SK-N-SH (cell line): ENCODE measurements at regions not wholly inside any gene's neighbourhood (a gene's known extent, or its start where the extent isn't known, plus 50 kb on each side); places are given as distances from the start of the nearest gene placed in this dataset.

Source experiments
- CTCF ChIA-PET: fragments of 300-600, 350-600 bp; formaldehyde crosslinking; extraction: SDS; loops from one replicate; lab custom pipeline; 2021; lab: Yijun Ruan, JAX
- POLR2A ChIA-PET: fragments of 350-600 bp; sonication (Branson Sonifier 250); formaldehyde crosslinking; extraction: SDS; loops from one replicate; lab custom pipeline; 2020; ENCODE audit warnings: antibody characterized with exemption, inconsistent platforms; lab: Yijun Ruan, JAX
- DNase-seq: peaks from one replicate; pipeline ENCODE4 v3.0.0; 2012
- H2AFZ ChIP-seq: fragments of 200-600 bp; sonication (generic); 2 replicates; pipeline ENCODE4 v1.8.1; 2016; ENCODE audit warnings: antibody characterized with exemption, mild to moderate bottlenecking, low read depth
- H3F3A ChIP-seq: fragments of 200-600 bp; sonication (generic); replicated peaks from 2 replicates; pipeline ENCODE3; 2016; ENCODE audit warnings: antibody characterized with exemption, mild to moderate bottlenecking; ENCODE audit not compliant: insufficient read depth
- H3K27ac ChIP-seq, 2 experiments: fragments of 200-500 bp in 1 of 2; fragments of 200-600 bp in 1 of 2; sonication (Bioruptor generic) in 1 of 2; sonication (generic), shearing (Covaris generic) in 1 of 2; 2 replicates each; pipeline versions ENCODE4 v1.5.1 to v1.6.1; 2014 to 2016; ENCODE audit warnings: low read depth in 2 of 2, inconsistent platforms in 1 of 2, low read length in 1 of 2, mild to moderate bottlenecking in 1 of 2, mixed read lengths in 1 of 2
- H3K27me3 ChIP-seq: fragments of 200-600 bp; sonication (generic), shearing (Covaris generic); 2 replicates; pipeline ENCODE4 v1.6.1; 2016; ENCODE audit warnings: mixed run types; ENCODE audit not compliant: insufficient read depth
- H3K36me3 ChIP-seq, 2 experiments: fragments of 200-500 bp in 1 of 2; fragments of 200-600 bp in 1 of 2; sonication (Bioruptor generic) in 1 of 2; sonication (generic) in 1 of 2; replicated peaks in 1 of 2; 2 replicates each; pipeline versions ENCODE3 to v1.5.1; 2014 to 2016; ENCODE audit warnings: low read length in 1 of 2, mild to moderate bottlenecking in 1 of 2; ENCODE audit not compliant: insufficient read depth in 2 of 2, control insufficient read depth in 1 of 2
- H3K4me1 ChIP-seq, 2 experiments: fragments of 200-500 bp in 1 of 2; fragments of 200-600 bp in 1 of 2; sonication (Bioruptor generic) in 1 of 2; sonication (generic), shearing (Covaris generic) in 1 of 2; 2 replicates each; pipeline versions ENCODE4 v1.5.1 to v1.6.1; 2014 to 2016; ENCODE audit warnings: low read depth in 1 of 2, low read length in 1 of 2, mixed run types in 1 of 2; ENCODE audit not compliant: insufficient read depth in 2 of 2, control insufficient read depth in 1 of 2
- H3K4me2 ChIP-seq: fragments of 200-600 bp; sonication (generic), shearing (Covaris generic); 2 replicates; pipeline ENCODE4 v1.6.1; 2017; ENCODE audit warnings: mixed run types
- H3K4me3 ChIP-seq, 2 experiments: fragments of 200-500 bp in 1 of 2; fragments of 200-600 bp in 1 of 2; sonication (Bioruptor generic) in 1 of 2; sonication (generic), shearing (Covaris generic) in 1 of 2; 2 replicates each; pipeline versions ENCODE4 v1.5.1 to v1.8.1; 2014 to 2016; ENCODE audit warnings: low read depth in 2 of 2, inconsistent platforms in 1 of 2, low read length in 1 of 2, mild to moderate bottlenecking in 1 of 2, mixed read lengths in 1 of 2, moderate library complexity in 1 of 2
- H3K79me2 ChIP-seq: fragments of 200-600 bp; sonication (generic); 2 replicates; pipeline ENCODE4 v1.8.1; 2017; ENCODE audit warnings: mild to moderate bottlenecking; ENCODE audit not compliant: insufficient read depth
- H3K9ac ChIP-seq: fragments of 200-600 bp; sonication (generic); 2 replicates; pipeline ENCODE4 v1.6.1; 2017; ENCODE audit warnings: mixed run types
- H3K9me2 ChIP-seq: fragments of 200-600 bp; sonication (generic); 2 replicates; pipeline ENCODE4 v1.6.1; 2017; ENCODE audit warnings: mixed run types
- H3K9me3 ChIP-seq: fragments of 200-600 bp; sonication (generic); 2 replicates; pipeline ENCODE4 v1.6.1; 2017; ENCODE audit warnings: mixed run types, mild to moderate bottlenecking, moderate library complexity
- H4K20me1 ChIP-seq: fragments of 200-600 bp; sonication (generic); 2 replicates; pipeline ENCODE4 v1.6.1; 2017; ENCODE audit warnings: mild to moderate bottlenecking, mixed run types; ENCODE audit not compliant: insufficient read depth
- ELF1 ChIP-seq: IDR thresholded peaks from 2 replicates; pipeline ENCODE4 v1.4.0; 2012
- FOSL2 ChIP-seq: IDR thresholded peaks from 2 replicates; pipeline ENCODE4 v1.4.0; 2012; ENCODE audit warnings: low read depth, mild to moderate bottlenecking, moderate library complexity, borderline replicate concordance
- GATA2 ChIP-seq: sonication (generic); formaldehyde crosslinking; IDR thresholded peaks from 2 replicates; pipeline ENCODE4 v1.5.0; 2020; ENCODE audit warnings: mild to moderate bottlenecking, missing genetic modification reagents
- JUND ChIP-seq: IDR thresholded peaks from 2 replicates; pipeline ENCODE4 v1.4.0; 2012
- MEF2A ChIP-seq: IDR thresholded peaks from 2 replicates; pipeline ENCODE4 v1.4.0; 2012; ENCODE audit warnings: low read depth, borderline replicate concordance
- MXI1 ChIP-seq: IDR thresholded peaks from 2 replicates; pipeline ENCODE4 v1.6.1; 2012; ENCODE audit warnings: mild to moderate bottlenecking, low read depth, low read length, improper control_type of control experiment
- NFIC ChIP-seq: IDR thresholded peaks from 2 replicates; pipeline ENCODE4 v1.4.0; 2012; ENCODE audit warnings: borderline replicate concordance
- NRF1 ChIP-seq: IDR thresholded peaks from 2 replicates; pipeline ENCODE4 v1.6.1; 2012; ENCODE audit warnings: low read depth, mild to moderate bottlenecking, low read length
- POLR2AphosphoS5 ChIP-seq: IDR thresholded peaks from 2 replicates; pipeline ENCODE4 v1.6.1; 2012; ENCODE audit warnings: low read depth, low read length
- RCOR1 ChIP-seq: fragments of 150-350 bp; IDR thresholded peaks from 2 replicates; pipeline ENCODE4 v1.6.1; 2017; ENCODE audit warnings: antibody characterized with exemption, low read length
- RFX5 ChIP-seq: IDR thresholded peaks from 2 replicates; pipeline ENCODE4 v1.6.1; 2012; ENCODE audit warnings: mild to moderate bottlenecking, improper control_type of control experiment, low read length
- SMC3 ChIP-seq: IDR thresholded peaks from 2 replicates; pipeline ENCODE4 v1.6.1; 2012; ENCODE audit warnings: low read depth, low read length, improper control_type of control experiment
- TAF1 ChIP-seq: IDR thresholded peaks from 2 replicates; pipeline ENCODE4 v1.6.1; 2012; ENCODE audit warnings: low read depth, mild to moderate bottlenecking, low read length, moderate library complexity, borderline replicate concordance
- TCF12 ChIP-seq: IDR thresholded peaks from 2 replicates; pipeline ENCODE4 v1.4.0; 2012
- TEAD4 ChIP-seq: IDR thresholded peaks from 2 replicates; pipeline ENCODE4 v1.4.0; 2012; ENCODE audit warnings: mild to moderate bottlenecking, borderline replicate concordance; ENCODE audit not compliant: insufficient read depth
- YY1 ChIP-seq: IDR thresholded peaks from 2 replicates; pipeline ENCODE4 v1.4.0; 2012; ENCODE audit warnings: low read depth, mild to moderate bottlenecking
- WGBS: methylation state at CpG from one replicate; pipeline ENCODE4 v1.1.6; 2017; ENCODE audit warnings: low lambda C conversion rate; 5-methylcytosine and 5-hydroxymethylcytosine counted together
- TF ChIP-seq, protein P1 (sequence below): IDR thresholded peaks from 2 replicates; pipeline ENCODE4 v1.4.0; 2012; ENCODE audit warnings: low read depth, borderline replicate concordance
- TF ChIP-seq, protein P2 (sequence below): fragments of 150-350 bp; IDR thresholded peaks from 2 replicates; pipeline ENCODE4 v1.6.1; 2017; ENCODE audit warnings: antibody characterized with exemption, low read length, low read depth, borderline replicate concordance
- TF ChIP-seq, protein P3 (sequence below): fragments of 200-600 bp; sonication (generic); IDR thresholded peaks from 2 replicates; pipeline ENCODE4 v1.6.1; 2017; ENCODE audit warnings: antibody characterized with exemption, mild to moderate bottlenecking, moderate library complexity

DNA sequence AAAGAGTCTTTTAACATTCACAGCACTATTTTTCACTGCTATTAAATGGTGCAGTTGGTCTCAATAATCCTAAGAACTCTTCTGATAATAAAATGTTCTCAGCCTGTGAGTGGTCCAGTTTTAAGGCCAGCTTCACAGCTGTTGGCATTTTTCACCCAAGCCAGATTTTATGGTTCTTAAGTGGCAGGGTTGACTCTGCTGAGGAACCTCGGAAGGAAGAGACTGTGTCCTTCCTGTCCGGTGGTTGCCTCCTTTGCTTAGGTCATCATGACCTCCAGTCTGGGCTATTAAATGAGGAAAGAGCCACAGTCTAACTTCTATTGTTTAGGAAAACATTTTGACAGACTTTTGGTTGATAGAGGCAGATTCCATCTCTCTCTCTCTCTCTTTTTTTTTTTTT lies 112.5 kb upstream of the SERBP1 start:
- POLR2A ChIA-PET, result no interaction called here
- Histone ChIP-seq H3F3A (no peaks in the 10 kb centered on the region), H3K9me2 (no peaks in the 10 kb centered on the region), H3K36me3 (no peaks in the 10 kb centered on the region), H3K9me3 (no peaks in the 10 kb centered on the region), H3K27ac (no peak overlapping the region), H3K4me2 (no peak overlapping the region), H3K9ac (no peak overlapping the region), H3K4me1 (no peaks in the 10 kb centered on the region; a peak in 1 of 4 replicates), H3K4me3 (no peak overlapping the region), H3K79me2 (no peaks in the 10 kb centered on the region), H3K27me3 (no peaks in the 10 kb centered on the region), H2AFZ (no peak overlapping the region), H4K20me1 (no peaks in the 10 kb centered on the region)
- no peak for DNase-seq
- WGBS, result 77% methylated on average over 2 of the region's 2 CpGs
- CTCF ChIA-PET, result interaction anchor here (1.5 kb wide), 1 partner anchor 14 kb away, joined by 4 read pairs; no protein-coding TSS in a partner anchor
- no peak for TF ChIP-seq RFX5
- no peak for TF ChIP-seq GATA2
- no peak for TF ChIP-seq MEF2A
- no peak for TF ChIP-seq NFIC
- TF ChIP-seq FOSL2, result no peak
- no peak for TF ChIP-seq ELF1
- TF ChIP-seq, protein P1, sequence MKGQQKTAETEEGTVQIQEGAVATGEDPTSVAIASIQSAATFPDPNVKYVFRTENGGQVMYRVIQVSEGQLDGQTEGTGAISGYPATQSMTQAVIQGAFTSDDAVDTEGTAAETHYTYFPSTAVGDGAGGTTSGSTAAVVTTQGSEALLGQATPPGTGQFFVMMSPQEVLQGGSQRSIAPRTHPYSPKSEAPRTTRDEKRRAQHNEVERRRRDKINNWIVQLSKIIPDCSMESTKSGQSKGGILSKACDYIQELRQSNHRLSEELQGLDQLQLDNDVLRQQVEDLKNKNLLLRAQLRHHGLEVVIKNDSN, result no peak
- TF ChIP-seq RCOR1, result no peak
- no peak for TF ChIP-seq JUND
- no peak for TF ChIP-seq SMC3
- no peak for TF ChIP-seq YY1
- no peak for TF ChIP-seq POLR2AphosphoS5
- TF ChIP-seq, protein P2, sequence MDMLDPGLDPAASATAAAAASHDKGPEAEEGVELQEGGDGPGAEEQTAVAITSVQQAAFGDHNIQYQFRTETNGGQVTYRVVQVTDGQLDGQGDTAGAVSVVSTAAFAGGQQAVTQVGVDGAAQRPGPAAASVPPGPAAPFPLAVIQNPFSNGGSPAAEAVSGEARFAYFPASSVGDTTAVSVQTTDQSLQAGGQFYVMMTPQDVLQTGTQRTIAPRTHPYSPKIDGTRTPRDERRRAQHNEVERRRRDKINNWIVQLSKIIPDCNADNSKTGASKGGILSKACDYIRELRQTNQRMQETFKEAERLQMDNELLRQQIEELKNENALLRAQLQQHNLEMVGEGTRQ, result no peak
- no peak for TF ChIP-seq TEAD4

DNA sequence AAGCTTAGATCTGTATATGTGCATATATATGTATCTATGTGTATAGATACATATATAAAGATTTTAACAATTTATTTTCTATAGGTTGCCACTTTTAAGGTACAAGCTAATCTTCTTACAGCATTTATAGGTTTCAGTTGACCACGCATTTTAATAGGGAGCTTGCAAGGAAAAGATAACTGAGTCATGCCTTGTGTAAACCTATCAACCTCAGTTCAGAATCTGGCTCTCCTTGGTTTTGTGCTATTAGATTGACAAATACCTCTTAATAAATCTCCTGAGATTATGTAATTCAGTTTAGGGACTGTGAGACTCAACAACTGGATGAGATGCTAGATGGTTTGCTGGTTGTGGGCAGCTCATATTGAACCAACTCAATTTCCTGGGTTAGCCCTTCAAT lies 114.7 kb upstream of the SERBP1 start:
- ChIA-PET CTCF (interaction anchor here (0.5 to 4.3 kb wide), 6 partner anchors 9 to 286 kb away, joined by 3 to 18 read pairs (median 5); no protein-coding TSS in a partner anchor), POLR2A (interaction anchor here (0.6 kb wide), 1 partner anchor 12 kb away, joined by 3 read pairs; no protein-coding TSS in a partner anchor)
- no peak overlapping the region for H3K9ac ChIP-seq
- no peaks in the 10 kb centered on the region for H3K9me3 ChIP-seq
- no peak overlapping the region for H3K27ac ChIP-seq
- H3K9me2 ChIP-seq, result no peaks in the 10 kb centered on the region
- H3K4me1 ChIP-seq, result no peaks in the 10 kb centered on the region
- H3F3A ChIP-seq, result no peaks in the 10 kb centered on the region
- no peak overlapping the region for H2AFZ ChIP-seq
- DNase-seq, result no peak
- no peaks in the 10 kb centered on the region for H3K79me2 ChIP-seq
- H3K4me2 ChIP-seq, result no peak overlapping the region
- no peaks in the 10 kb centered on the region for H3K27me3 ChIP-seq
- TF ChIP-seq NFIC (no peak), JUND (no peak), SMC3 (no peak), YY1 (no peak), NRF1 (no peak), TAF1 (no peak), TCF12 (no peak), GATA2 (no peak), MXI1 (no peak), ELF1 (no peak)
- TF ChIP-seq, protein P3, sequence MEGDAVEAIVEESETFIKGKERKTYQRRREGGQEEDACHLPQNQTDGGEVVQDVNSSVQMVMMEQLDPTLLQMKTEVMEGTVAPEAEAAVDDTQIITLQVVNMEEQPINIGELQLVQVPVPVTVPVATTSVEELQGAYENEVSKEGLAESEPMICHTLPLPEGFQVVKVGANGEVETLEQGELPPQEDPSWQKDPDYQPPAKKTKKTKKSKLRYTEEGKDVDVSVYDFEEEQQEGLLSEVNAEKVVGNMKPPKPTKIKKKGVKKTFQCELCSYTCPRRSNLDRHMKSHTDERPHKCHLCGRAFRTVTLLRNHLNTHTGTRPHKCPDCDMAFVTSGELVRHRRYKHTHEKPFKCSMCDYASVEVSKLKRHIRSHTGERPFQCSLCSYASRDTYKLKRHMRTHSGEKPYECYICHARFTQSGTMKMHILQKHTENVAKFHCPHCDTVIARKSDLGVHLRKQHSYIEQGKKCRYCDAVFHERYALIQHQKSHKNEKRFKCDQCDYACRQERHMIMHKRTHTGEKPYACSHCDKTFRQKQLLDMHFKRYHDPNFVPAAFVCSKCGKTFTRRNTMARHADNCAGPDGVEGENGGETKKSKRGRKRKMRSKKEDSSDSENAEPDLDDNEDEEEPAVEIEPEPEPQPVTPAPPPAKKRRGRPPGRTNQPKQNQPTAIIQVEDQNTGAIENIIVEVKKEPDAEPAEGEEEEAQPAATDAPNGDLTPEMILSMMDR, result no peak
- TF ChIP-seq, protein P2, result no peak
- H3K4me3 ChIP-seq, result no peak overlapping the region
- H3K36me3 ChIP-seq, result no peaks in the 10 kb centered on the region
- no peaks in the 10 kb centered on the region for H4K20me1 ChIP-seq
- 39% methylated on average over 1 of the region's 1 CpG for WGBS
